GM12878 (cell line): ENCODE measurements at regions not wholly inside any gene's neighbourhood (a gene's known extent, or its start where the extent isn't known, plus 50 kb on each side); places are given as distances from the start of the nearest gene placed in this dataset.

Source experiments
- CBX3 ChIP-seq: fragments of 200-600 bp; sonication (generic); IDR thresholded peaks from 2 replicates; pipeline ENCODE4 v1.6.1; 2016; ENCODE audit warnings: low read depth, borderline replicate concordance
- IRF4 ChIP-seq: IDR thresholded peaks from 2 replicates; pipeline ENCODE4 v1.6.1; 2011; ENCODE audit warnings: low read depth, low read length
- KLF5 ChIP-seq: fragments of 450-650 bp; IDR thresholded peaks from 2 replicates; pipeline ENCODE4 v1.6.1; 2014; ENCODE audit warnings: mild to moderate bottlenecking; ENCODE audit not compliant: partially characterized antibody
- NR2C2 ChIP-seq: IDR thresholded peaks from 2 replicates; pipeline ENCODE4 v1.6.1; 2011; ENCODE audit warnings: borderline replicate concordance, low read depth; ENCODE audit not compliant: control insufficient read depth, insufficient read length
- RB1 ChIP-seq: fragments of 450-650 bp; formaldehyde crosslinking; IDR thresholded peaks from 2 replicates; pipeline ENCODE4 v1.6.1; 2017; ENCODE audit warnings: mild to moderate bottlenecking, borderline replicate concordance
- SUPT20H ChIP-seq: IDR thresholded peaks from 2 replicates; pipeline ENCODE4 v1.6.1; 2011; ENCODE audit warnings: low read depth, mild to moderate bottlenecking, low read length, moderate library complexity, borderline replicate concordance; ENCODE audit not compliant: control insufficient read depth
- ZNF217 ChIP-seq: fragments of 450-650 bp; IDR thresholded peaks from 2 replicates; pipeline ENCODE4 v1.6.1; 2017; ENCODE audit warnings: antibody characterized with exemption, mild to moderate bottlenecking
- TF ChIP-seq, protein P1 (sequence below): fragments of 450-650 bp; IDR thresholded peaks from 2 replicates; pipeline ENCODE4 v1.6.1; 2016; ENCODE audit warnings: mild to moderate bottlenecking
- TF ChIP-seq, protein P2 (sequence below): fragments of 450-650 bp; IDR thresholded peaks from 2 replicates; pipeline ENCODE4 v1.6.1; 2016; ENCODE audit warnings: mild to moderate bottlenecking, moderate library complexity, borderline replicate concordance
- TF ChIP-seq, protein P3 (sequence below): IDR thresholded peaks from 2 replicates; pipeline ENCODE4 v1.6.1; 2012; ENCODE audit warnings: improper control_type of control experiment, low read depth, low read length; ENCODE audit not compliant: insufficient replicate concordance
- TF ChIP-seq, protein P4 (sequence below): fragments of 450-650 bp; IDR thresholded peaks from 2 replicates; pipeline ENCODE4 v1.6.1; 2018; ENCODE audit warnings: borderline replicate concordance, mild to moderate bottlenecking; ENCODE audit not compliant: partially characterized antibody
- TF ChIP-seq, protein P5 (sequence below): IDR thresholded peaks from 2 replicates; pipeline ENCODE4 v1.6.1; 2012; ENCODE audit warnings: low read depth, low read length, improper control_type of control experiment

DNA sequence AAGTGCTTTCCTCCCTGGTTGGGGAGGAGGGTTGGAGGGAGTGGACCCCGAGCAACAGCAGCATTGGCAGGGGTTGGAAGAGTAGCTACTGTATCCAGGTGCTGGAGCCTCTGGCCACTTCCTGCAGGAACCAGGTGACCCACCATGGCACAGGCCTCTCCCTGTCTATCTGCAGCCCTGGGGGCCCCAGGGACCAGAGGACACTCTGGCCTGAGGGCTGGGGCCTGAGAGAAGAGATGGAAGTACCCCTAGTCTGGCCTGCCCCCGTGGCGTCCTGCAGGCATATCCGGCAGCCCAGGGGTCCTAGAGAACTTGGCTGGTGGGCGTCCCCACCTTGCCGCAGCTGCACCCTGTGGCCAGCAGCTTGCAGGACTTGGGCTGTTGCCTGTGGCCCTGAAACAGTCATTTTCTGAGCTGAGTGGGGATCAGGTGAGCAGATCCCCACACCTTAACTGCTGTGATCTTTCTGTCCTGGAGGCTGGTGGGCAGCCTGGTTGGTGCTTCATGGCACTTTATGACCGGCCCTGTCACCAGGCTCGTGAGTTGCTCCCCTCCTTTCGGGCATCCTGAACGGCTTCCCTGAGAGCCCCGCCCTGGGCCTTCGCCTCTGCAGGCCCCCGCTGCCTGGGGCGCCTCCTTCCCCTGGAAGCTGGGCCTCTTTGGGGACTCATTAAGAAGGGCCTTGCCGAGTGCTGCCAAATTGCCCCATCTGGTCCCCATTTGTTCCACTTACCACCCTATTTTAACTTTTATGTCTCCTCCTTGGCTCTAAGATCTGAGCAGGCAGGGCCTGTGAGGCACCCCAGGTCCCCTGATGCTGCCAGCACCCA, 298.6 kb downstream of the SEC14L1 start (continued):
- TF ChIP-seq SUPT20H (no peak), IRF4 (no peak), NR2C2 (no peak), ZNF217 (no peak), KLF5 (no peak), RB1 (no peak), CBX3 (no peak)
- TF ChIP-seq, protein P1, sequence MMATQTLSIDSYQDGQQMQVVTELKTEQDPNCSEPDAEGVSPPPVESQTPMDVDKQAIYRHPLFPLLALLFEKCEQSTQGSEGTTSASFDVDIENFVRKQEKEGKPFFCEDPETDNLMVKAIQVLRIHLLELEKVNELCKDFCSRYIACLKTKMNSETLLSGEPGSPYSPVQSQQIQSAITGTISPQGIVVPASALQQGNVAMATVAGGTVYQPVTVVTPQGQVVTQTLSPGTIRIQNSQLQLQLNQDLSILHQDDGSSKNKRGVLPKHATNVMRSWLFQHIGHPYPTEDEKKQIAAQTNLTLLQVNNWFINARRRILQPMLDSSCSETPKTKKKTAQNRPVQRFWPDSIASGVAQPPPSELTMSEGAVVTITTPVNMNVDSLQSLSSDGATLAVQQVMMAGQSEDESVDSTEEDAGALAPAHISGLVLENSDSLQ = no peak
- TF ChIP-seq, protein P2, sequence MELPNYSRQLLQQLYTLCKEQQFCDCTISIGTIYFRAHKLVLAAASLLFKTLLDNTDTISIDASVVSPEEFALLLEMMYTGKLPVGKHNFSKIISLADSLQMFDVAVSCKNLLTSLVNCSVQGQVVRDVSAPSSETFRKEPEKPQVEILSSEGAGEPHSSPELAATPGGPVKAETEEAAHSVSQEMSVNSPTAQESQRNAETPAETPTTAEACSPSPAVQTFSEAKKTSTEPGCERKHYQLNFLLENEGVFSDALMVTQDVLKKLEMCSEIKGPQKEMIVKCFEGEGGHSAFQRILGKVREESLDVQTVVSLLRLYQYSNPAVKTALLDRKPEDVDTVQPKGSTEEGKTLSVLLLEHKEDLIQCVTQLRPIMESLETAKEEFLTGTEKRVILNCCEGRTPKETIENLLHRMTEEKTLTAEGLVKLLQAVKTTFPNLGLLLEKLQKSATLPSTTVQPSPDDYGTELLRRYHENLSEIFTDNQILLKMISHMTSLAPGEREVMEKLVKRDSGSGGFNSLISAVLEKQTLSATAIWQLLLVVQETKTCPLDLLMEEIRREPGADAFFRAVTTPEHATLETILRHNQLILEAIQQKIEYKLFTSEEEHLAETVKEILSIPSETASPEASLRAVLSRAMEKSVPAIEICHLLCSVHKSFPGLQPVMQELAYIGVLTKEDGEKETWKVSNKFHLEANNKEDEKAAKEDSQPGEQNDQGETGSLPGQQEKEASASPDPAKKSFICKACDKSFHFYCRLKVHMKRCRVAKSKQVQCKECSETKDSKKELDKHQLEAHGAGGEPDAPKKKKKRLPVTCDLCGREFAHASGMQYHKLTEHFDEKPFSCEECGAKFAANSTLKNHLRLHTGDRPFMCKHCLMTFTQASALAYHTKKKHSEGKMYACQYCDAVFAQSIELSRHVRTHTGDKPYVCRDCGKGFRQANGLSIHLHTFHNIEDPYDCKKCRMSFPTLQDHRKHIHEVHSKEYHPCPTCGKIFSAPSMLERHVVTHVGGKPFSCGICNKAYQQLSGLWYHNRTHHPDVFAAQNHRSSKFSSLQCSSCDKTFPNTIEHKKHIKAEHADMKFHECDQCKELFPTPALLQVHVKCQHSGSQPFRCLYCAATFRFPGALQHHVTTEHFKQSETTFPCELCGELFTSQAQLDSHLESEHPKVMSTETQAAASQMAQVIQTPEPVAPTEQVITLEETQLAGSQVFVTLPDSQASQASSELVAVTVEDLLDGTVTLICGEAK = no peak
- TF ChIP-seq, protein P3, sequence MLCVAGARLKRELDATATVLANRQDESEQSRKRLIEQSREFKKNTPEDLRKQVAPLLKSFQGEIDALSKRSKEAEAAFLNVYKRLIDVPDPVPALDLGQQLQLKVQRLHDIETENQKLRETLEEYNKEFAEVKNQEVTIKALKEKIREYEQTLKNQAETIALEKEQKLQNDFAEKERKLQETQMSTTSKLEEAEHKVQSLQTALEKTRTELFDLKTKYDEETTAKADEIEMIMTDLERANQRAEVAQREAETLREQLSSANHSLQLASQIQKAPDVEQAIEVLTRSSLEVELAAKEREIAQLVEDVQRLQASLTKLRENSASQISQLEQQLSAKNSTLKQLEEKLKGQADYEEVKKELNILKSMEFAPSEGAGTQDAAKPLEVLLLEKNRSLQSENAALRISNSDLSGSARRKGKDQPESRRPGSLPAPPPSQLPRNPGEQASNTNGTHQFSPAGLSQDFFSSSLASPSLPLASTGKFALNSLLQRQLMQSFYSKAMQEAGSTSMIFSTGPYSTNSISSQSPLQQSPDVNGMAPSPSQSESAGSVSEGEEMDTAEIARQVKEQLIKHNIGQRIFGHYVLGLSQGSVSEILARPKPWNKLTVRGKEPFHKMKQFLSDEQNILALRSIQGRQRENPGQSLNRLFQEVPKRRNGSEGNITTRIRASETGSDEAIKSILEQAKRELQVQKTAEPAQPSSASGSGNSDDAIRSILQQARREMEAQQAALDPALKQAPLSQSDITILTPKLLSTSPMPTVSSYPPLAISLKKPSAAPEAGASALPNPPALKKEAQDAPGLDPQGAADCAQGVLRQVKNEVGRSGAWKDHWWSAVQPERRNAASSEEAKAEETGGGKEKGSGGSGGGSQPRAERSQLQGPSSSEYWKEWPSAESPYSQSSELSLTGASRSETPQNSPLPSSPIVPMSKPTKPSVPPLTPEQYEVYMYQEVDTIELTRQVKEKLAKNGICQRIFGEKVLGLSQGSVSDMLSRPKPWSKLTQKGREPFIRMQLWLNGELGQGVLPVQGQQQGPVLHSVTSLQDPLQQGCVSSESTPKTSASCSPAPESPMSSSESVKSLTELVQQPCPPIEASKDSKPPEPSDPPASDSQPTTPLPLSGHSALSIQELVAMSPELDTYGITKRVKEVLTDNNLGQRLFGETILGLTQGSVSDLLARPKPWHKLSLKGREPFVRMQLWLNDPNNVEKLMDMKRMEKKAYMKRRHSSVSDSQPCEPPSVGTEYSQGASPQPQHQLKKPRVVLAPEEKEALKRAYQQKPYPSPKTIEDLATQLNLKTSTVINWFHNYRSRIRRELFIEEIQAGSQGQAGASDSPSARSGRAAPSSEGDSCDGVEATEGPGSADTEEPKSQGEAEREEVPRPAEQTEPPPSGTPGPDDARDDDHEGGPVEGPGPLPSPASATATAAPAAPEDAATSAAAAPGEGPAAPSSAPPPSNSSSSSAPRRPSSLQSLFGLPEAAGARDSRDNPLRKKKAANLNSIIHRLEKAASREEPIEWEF = no peak
- TF ChIP-seq, protein P4, sequence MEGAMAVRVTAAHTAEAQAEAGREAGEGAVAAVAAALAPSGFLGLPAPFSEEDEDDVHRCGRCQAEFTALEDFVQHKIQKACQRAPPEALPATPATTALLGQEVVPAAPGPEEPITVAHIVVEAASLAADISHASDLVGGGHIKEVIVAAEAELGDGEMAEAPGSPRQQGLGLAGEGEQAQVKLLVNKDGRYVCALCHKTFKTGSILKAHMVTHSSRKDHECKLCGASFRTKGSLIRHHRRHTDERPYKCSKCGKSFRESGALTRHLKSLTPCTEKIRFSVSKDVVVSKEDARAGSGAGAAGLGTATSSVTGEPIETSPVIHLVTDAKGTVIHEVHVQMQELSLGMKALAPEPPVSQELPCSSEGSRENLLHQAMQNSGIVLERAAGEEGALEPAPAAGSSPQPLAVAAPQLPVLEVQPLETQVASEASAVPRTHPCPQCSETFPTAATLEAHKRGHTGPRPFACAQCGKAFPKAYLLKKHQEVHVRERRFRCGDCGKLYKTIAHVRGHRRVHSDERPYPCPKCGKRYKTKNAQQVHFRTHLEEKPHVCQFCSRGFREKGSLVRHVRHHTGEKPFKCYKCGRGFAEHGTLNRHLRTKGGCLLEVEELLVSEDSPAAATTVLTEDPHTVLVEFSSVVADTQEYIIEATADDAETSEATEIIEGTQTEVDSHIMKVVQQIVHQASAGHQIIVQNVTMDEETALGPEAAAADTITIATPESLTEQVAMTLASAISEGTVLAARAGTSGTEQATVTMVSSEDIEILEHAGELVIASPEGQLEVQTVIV = no peak
- TF ChIP-seq, protein P5, sequence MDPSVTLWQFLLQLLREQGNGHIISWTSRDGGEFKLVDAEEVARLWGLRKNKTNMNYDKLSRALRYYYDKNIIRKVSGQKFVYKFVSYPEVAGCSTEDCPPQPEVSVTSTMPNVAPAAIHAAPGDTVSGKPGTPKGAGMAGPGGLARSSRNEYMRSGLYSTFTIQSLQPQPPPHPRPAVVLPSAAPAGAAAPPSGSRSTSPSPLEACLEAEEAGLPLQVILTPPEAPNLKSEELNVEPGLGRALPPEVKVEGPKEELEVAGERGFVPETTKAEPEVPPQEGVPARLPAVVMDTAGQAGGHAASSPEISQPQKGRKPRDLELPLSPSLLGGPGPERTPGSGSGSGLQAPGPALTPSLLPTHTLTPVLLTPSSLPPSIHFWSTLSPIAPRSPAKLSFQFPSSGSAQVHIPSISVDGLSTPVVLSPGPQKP = no peak
